ENCODE measurements at regions not wholly inside any gene's neighbourhood (a gene's known extent, or its start where the extent isn't known, plus 50 kb on each side); places are given as distances from the start of the nearest gene placed in this dataset.

GRCh38 chr6:163679012-163679660 is 264.6 kb downstream of the QKI start:
- Histone ChIP-seq H3K36me3 (ENCODE audit: control insufficient read depth, insufficient read depth, low read length) (no peaks in the 10 kb centered on the region), H3K27me3 (replicated peaks; ENCODE audit: control insufficient read depth, insufficient read depth, low read length) (no peaks in the 10 kb centered on the region), H3K4me3 (replicated peaks; ENCODE audit: low read depth, low read length) (no peak overlapping the region)
- DNase-seq (ENCODE audit: extremely low read depth, insufficient read length): no peak
- TF ChIP-seq, protein P1, sequence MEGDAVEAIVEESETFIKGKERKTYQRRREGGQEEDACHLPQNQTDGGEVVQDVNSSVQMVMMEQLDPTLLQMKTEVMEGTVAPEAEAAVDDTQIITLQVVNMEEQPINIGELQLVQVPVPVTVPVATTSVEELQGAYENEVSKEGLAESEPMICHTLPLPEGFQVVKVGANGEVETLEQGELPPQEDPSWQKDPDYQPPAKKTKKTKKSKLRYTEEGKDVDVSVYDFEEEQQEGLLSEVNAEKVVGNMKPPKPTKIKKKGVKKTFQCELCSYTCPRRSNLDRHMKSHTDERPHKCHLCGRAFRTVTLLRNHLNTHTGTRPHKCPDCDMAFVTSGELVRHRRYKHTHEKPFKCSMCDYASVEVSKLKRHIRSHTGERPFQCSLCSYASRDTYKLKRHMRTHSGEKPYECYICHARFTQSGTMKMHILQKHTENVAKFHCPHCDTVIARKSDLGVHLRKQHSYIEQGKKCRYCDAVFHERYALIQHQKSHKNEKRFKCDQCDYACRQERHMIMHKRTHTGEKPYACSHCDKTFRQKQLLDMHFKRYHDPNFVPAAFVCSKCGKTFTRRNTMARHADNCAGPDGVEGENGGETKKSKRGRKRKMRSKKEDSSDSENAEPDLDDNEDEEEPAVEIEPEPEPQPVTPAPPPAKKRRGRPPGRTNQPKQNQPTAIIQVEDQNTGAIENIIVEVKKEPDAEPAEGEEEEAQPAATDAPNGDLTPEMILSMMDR (IDR thresholded peaks at IDR 0.05; ENCODE audit: insufficient read depth, low read length, poor library complexity, severe bottlenecking): no peak

- Histone ChIP-seq H3K36me3 (ENCODE audit: control insufficient read depth, insufficient read depth, low read length) (no peaks in the 10 kb centered on the region), H3K4me3 (replicated peaks; ENCODE audit: low read depth, low read length) (no peak overlapping the region), H3K27me3 (replicated peaks; ENCODE audit: control insufficient read depth, insufficient read depth, low read length) (no peaks in the 10 kb centered on the region)
- TF ChIP-seq, protein P1 (IDR thresholded peaks at IDR 0.05; ENCODE audit: insufficient read depth, low read length, poor library complexity, severe bottlenecking): no peak
- no peak for DNase-seq (ENCODE audit: extremely low read depth, insufficient read length)
Observed at GRCh38 chr6:163675611-163676010, 261.1 kb downstream of the QKI start.

GRCh38 chr6:163672710-163673109 is 258.2 kb downstream of the QKI start:
- DNase-seq (ENCODE audit: extremely low read depth, insufficient read length): no peak
- Histone ChIP-seq H3K27me3 (replicated peaks; ENCODE audit: control insufficient read depth, insufficient read depth, low read length) (no peaks in the 10 kb centered on the region), H3K36me3 (ENCODE audit: control insufficient read depth, insufficient read depth, low read length) (no peaks in the 10 kb centered on the region), H3K4me3 (replicated peaks; ENCODE audit: low read depth, low read length) (no peak overlapping the region)
- TF ChIP-seq, protein P1 (IDR thresholded peaks at IDR 0.05; ENCODE audit: insufficient read depth, low read length, poor library complexity, severe bottlenecking): no peak

- DNase-seq (ENCODE audit: extremely low read depth, insufficient read length): no peak
- no peak overlapping the region for H3K4me3 ChIP-seq (replicated peaks; ENCODE audit: low read depth, low read length)
- H3K36me3 ChIP-seq (ENCODE audit: control insufficient read depth, insufficient read depth, low read length): no peaks in the 10 kb centered on the region
- no peaks in the 10 kb centered on the region for H3K27me3 ChIP-seq (replicated peaks; ENCODE audit: control insufficient read depth, insufficient read depth, low read length)
- TF ChIP-seq, protein P1 (IDR thresholded peaks at IDR 0.05; ENCODE audit: insufficient read depth, low read length, poor library complexity, severe bottlenecking): no peak
Observed at GRCh38 chr6:163671791-163672190, 257.3 kb downstream of the QKI start.

GRCh38 chr6:163671355-163671754 is 256.8 kb downstream of the QKI start:
- TF ChIP-seq, protein P1 (IDR thresholded peaks at IDR 0.05; ENCODE audit: insufficient read depth, low read length, poor library complexity, severe bottlenecking): no peak
- Histone ChIP-seq H3K4me3 (replicated peaks; ENCODE audit: low read depth, low read length) (no peak overlapping the region), H3K27me3 (replicated peaks; ENCODE audit: control insufficient read depth, insufficient read depth, low read length) (no peaks in the 10 kb centered on the region), H3K36me3 (ENCODE audit: control insufficient read depth, insufficient read depth, low read length) (no peaks in the 10 kb centered on the region)
- DNase-seq (ENCODE audit: extremely low read depth, insufficient read length): no peak

GRCh38 chr6:163670336-163670735 is 255.8 kb downstream of the QKI start:
- Histone ChIP-seq H3K4me3 (replicated peaks; ENCODE audit: low read depth, low read length) (no peak overlapping the region), H3K36me3 (ENCODE audit: control insufficient read depth, insufficient read depth, low read length) (no peaks in the 10 kb centered on the region), H3K27me3 (replicated peaks; ENCODE audit: control insufficient read depth, insufficient read depth, low read length) (no peaks in the 10 kb centered on the region)
- no peak for DNase-seq (ENCODE audit: extremely low read depth, insufficient read length)
- TF ChIP-seq, protein P1 (IDR thresholded peaks at IDR 0.05; ENCODE audit: insufficient read depth, low read length, poor library complexity, severe bottlenecking): no peak

Measured in GM06990 (cell line).